Transverse colon (tissue), 4 donors: ENCODE measurements at regions not wholly inside any gene's neighbourhood (a gene's known extent, or its start where the extent isn't known, plus 50 kb on each side); places are given as distances from the start of the nearest gene placed in this dataset.

Experiments
- DNase-seq: peaks from one replicate; pipeline ENCODE4 v3.0.0-alpha.2; 2019
- H3K27ac ChIP-seq, 4 donors: fragments of 200-600 bp; sonication (generic); 2 replicates each; pipeline ENCODE4 v1.5.1; 2016 to 2018; ENCODE audit warnings: inconsistent platforms in 4 of 4
- H3K27me3 ChIP-seq: fragments of 200-600 bp; sonication (generic); 2 replicates; pipeline ENCODE4 v1.5.1; 2017; ENCODE audit warnings: inconsistent platforms
- H3K36me3 ChIP-seq, 4 donors: fragments of 200-600 bp; sonication (generic); 2 replicates each; pipeline ENCODE4 v1.5.1; 2017 to 2019; ENCODE audit warnings: inconsistent platforms in 4 of 4
- H3K4me1 ChIP-seq, 4 donors: fragments of 200-600 bp; sonication (generic); 2 replicates each; pipeline ENCODE4 v1.5.1; 2017 to 2020; ENCODE audit warnings: inconsistent platforms in 4 of 4
- H3K4me3 ChIP-seq, 4 donors: fragments of 200-600 bp; sonication (generic); 1 replicate in 1 of 4; 2 replicates in 3 of 4; pipeline versions ENCODE4 v1.5.1 to v1.6.1; 2017 to 2019; ENCODE audit warnings: inconsistent platforms in 4 of 4
- H3K9me3 ChIP-seq, 2 donors: fragments of 200-600 bp; sonication (generic); 2 replicates each; pipeline ENCODE4 v1.5.1; 2017 to 2019; ENCODE audit warnings: inconsistent platforms in 2 of 2
- CTCF ChIP-seq, 5 experiments: fragments of 200-600 bp in 3 of 5; fragments of 450-650 bp in 2 of 5; sonication (generic) in 3 of 5; IDR thresholded peaks; 1 replicate in 2 of 5; 2 replicates in 3 of 5; pipeline ENCODE4 v1.5.1; 2016 to 2017; ENCODE audit warnings: antibody characterized with exemption in 5 of 5, inconsistent platforms in 3 of 5, mild to moderate bottlenecking in 2 of 5, moderate library complexity in 1 of 5
- EP300 ChIP-seq: sonication (generic); formaldehyde crosslinking; IDR thresholded peaks from one replicate; pipeline ENCODE4 v1.6.1; 2017; ENCODE audit warnings: antibody characterized with exemption, low read depth
- POLR2A ChIP-seq: fragments of 450-650 bp; IDR thresholded peaks from one replicate; pipeline ENCODE4 v1.6.1; 2016; ENCODE audit warnings: antibody characterized with exemption, mild to moderate bottlenecking, moderate library complexity
- POLR2AphosphoS5 ChIP-seq, 3 donors: sonication (generic); formaldehyde crosslinking; IDR thresholded peaks; one replicate each; pipeline ENCODE4 v1.6.1; 2016; ENCODE audit warnings: antibody characterized with exemption in 3 of 3
- WGBS, 2 donors: methylation state at CpG; one replicate each; pipeline ENCODE4 v1.1.5; 2018; ENCODE audit warnings: low coverage in 1 of 2; 5-methylcytosine and 5-hydroxymethylcytosine counted together
- in situ Hi-C, 4 donors: fragments of 200-750 bp; cut with MboI; loops; one replicate each; pipeline versions ENCODE4 v1.15.0 to v1.15.1; 2017; ENCODE audit warnings: low sequenced_read_pairs in 3 of 4, low pct_ligation_motif_present in 1 of 4, low pct_unique_long_range_greater_than_20kb in 1 of 4
- intact Hi-C: fragments of 100-400 bp; cut with DNase I; formaldehyde crosslinking; loops from one replicate; pipeline ENCODE4 v1.15.1; 2023; ENCODE audit warnings: low total_unique reads

- H3K36me3 ChIP-seq = no peaks in the 10 kb centered on the region
- no peaks in the 10 kb centered on the region for H3K27me3 ChIP-seq
- intact Hi-C loops (no loop called here), in situ Hi-C loops (no loop called here)
- WGBS, 2 donors = 60 to 79% methylated on average over 3 to 4 of the region's 4 CpGs
- H3K4me3 ChIP-seq = no peak overlapping the region
- H3K27ac ChIP-seq = no peak overlapping the region
- peaks cover 0 to 8% (median 2%) of the 10 kb centered on the region in 4 donors for H3K4me1 ChIP-seq
- no peaks in the 10 kb centered on the region for H3K9me3 ChIP-seq
- TF ChIP-seq CTCF (IDR thresholded peaks at IDR 0.05) = no peak
- TF ChIP-seq EP300 = no peak
- no peak for TF ChIP-seq POLR2A
- no peak for TF ChIP-seq POLR2AphosphoS5 (IDR thresholded peaks at IDR 0.05)
- DNase-seq = no peak
Observed at GRCh38 chr9:86790805-86791204, 156.5 kb downstream of the GAS1 start.

DNA sequence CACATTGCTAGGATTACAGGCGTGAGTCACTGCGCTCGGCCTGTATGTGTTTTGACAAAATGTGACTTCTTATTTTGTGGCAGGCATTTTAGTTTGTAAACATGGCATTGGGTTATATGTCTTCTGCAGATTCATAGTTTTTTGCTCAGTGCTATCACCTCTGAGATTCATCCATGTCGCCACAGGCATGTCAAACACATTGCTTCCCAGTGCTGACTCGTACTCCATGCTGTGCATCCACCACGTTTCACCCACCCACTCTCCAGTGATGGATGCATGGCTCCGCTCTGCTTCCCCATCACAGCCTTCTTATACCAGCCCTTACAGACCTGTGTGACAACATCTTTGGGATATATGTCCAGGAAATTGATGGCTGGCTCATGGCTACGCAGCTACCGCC, 158.8 kb downstream of the GAS1 start:
- no peak overlapping the region for H3K4me3 ChIP-seq
- in situ Hi-C loops (no loop called here), intact Hi-C loops (no loop called here)
- H3K9me3 ChIP-seq = no peaks in the 10 kb centered on the region
- H3K4me1 ChIP-seq = no peaks in the 10 kb centered on the region
- no peak for DNase-seq
- no peak for TF ChIP-seq POLR2AphosphoS5 (IDR thresholded peaks at IDR 0.05)
- TF ChIP-seq POLR2A = no peak
- no peak for TF ChIP-seq CTCF (IDR thresholded peaks at IDR 0.05)
- TF ChIP-seq EP300 = no peak
- WGBS, 2 donors = 78% methylated on average over 7 to 9 of the region's 9 CpGs
- H3K27me3 ChIP-seq = no peaks in the 10 kb centered on the region
- no peaks in the 10 kb centered on the region for H3K36me3 ChIP-seq
- H3K27ac ChIP-seq = no peak overlapping the region

- intact Hi-C loops = no loop called here
- Histone ChIP-seq H3K4me3 (no peak overlapping the region), H3K27me3 (no peaks in the 10 kb centered on the region), H3K4me1 (no peaks in the 10 kb centered on the region), H3K9me3 (no peaks in the 10 kb centered on the region), H3K27ac (no peak overlapping the region), H3K36me3 (no peaks in the 10 kb centered on the region)
- DNase-seq = no peak
- TF ChIP-seq CTCF (IDR thresholded peaks at IDR 0.05) = no peak
- no peak for TF ChIP-seq POLR2AphosphoS5 (IDR thresholded peaks at IDR 0.05)
- TF ChIP-seq POLR2A = no peak
- no peak for TF ChIP-seq EP300
- 41 to 62% methylated on average over 3 of the region's 3 CpGs for WGBS, 2 donors
- in situ Hi-C loops = no loop called here
Observed at GRCh38 chr9:86783884-86784283, 163.4 kb downstream of the GAS1 start.

DNA sequence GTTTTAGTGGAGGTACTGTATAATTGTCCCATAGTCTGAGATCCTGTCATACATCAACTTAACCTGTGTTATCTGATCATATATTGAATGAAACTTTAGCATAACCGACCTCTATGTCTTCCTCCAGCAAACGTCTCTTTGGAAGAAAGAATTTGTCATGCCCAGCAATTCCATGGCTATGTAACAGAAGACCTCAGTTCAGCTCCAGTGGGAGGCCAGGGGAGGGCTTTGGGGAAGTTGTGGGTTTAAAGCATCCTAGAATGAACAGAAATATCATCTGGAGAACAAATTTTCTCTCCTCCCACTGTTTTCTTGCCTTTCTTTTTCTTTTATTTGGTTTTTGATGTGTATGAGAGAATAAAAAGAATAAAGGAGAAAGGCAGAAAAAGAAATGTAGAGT, 164.5 kb downstream of the GAS1 start:
- H3K36me3 ChIP-seq = no peaks in the 10 kb centered on the region
- no peak for DNase-seq
- intact Hi-C loops = no loop called here
- 70 to 74% methylated on average over 2 of the region's 2 CpGs for WGBS, 2 donors
- H3K9me3 ChIP-seq = no peaks in the 10 kb centered on the region
- TF ChIP-seq CTCF (IDR thresholded peaks at IDR 0.05) (no peak), POLR2AphosphoS5 (IDR thresholded peaks at IDR 0.05) (no peak), EP300 (no peak), POLR2A (no peak)
- no peaks in the 10 kb centered on the region for H3K27me3 ChIP-seq
- H3K27ac ChIP-seq = no peak overlapping the region
- no peaks in the 10 kb centered on the region for H3K4me1 ChIP-seq
- in situ Hi-C loops = no loop called here
- no peak overlapping the region for H3K4me3 ChIP-seq
